GM21447 (cell line): ENCODE measurements at regions not wholly inside any gene's neighbourhood (a gene's known extent, or its start where the extent isn't known, plus 50 kb on each side); places are given as distances from the start of the nearest gene placed in this dataset.
A peak's percentile ranks its signal among the peaks of the same experiment; 100 is the strongest.
"Not testable (repeated sequence)": the region's sequence is repeated elsewhere in the genome, so short reads cannot be mapped to it uniquely, and the experiment has no call there.

ENCODE experiments used
- ATAC-seq: cut with Tn5 transposase; IDR thresholded peaks from one replicate; pipeline ENCODE4 v1.9.1; 2021; ENCODE audit not compliant: unreplicated experiment

- ATAC-seq, result no peak
These were observed 619.5 kb upstream of the SEMA3D start for GRCh38 chr7:85806321-85806720.

DNA sequence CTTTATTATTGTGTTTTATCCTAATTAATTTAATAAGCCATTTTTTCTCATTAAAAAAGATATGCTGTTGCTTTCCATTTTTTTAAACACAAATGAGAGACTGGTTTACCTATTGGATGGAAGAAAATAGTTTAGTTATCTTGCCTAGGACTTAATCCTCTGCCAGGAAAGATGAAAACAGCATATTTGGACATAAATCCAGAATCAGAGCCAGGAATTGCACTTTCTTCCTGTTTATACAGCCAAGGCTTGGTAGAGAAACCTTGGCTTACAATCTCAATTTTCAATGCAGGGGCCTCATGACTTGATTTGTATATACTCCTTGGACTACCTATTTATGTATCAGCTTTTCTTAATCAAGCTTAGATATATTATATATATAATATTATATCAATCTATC is 618.8 kb upstream of the SEMA3D start:
- ATAC-seq, result no peak

- no peak for ATAC-seq
These were observed 618.4 kb upstream of the SEMA3D start for GRCh38 chr7:85805249-85805648.

GRCh38 chr7:85802211-85802610 is 615.4 kb upstream of the SEMA3D start:
- ATAC-seq, result no peak

- ATAC-seq, result no peak
These were observed 610.1 kb upstream of the SEMA3D start for GRCh38 chr7:85796956-85797355.

DNA sequence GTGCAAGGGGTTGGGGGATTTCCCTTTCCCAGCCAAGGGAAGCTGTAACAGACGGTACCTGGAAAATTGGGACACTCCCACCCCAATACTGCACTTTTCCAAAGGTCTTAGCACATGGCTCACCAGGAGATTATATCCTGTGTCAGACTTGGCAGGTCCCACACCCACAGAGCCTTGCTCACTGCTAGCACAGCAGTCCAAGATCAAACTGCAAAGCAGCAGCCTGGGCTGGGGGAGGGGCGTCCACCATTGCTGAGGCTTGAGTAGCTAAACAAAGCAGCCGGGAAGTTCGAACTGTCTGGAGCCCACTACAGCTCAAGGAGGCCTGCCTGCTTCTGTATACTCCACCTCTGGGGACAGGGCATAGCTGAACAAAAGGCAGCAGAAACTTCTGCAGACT is 604.2 kb upstream of the SEMA3D start:
- ATAC-seq, result not testable (repeated sequence)

DNA sequence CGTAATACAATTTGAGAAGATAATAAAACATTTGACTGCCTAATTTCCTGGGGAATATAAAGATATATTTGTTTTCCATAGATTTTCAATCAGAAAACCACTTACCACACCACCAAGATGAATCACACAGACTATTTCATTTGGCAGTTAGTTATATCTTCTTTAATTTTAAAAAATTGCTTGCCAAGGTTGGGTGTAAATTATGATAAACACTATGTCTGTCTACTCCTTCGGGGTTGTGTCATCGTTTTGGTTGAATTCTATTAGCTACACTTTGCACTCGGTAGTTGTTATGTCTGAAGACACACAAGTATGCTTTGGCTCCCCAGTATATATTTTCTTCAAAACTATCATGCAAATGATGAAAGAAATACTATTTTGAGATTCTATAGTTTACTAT is 594.8 kb upstream of the SEMA3D start:
- no peak for ATAC-seq

DNA sequence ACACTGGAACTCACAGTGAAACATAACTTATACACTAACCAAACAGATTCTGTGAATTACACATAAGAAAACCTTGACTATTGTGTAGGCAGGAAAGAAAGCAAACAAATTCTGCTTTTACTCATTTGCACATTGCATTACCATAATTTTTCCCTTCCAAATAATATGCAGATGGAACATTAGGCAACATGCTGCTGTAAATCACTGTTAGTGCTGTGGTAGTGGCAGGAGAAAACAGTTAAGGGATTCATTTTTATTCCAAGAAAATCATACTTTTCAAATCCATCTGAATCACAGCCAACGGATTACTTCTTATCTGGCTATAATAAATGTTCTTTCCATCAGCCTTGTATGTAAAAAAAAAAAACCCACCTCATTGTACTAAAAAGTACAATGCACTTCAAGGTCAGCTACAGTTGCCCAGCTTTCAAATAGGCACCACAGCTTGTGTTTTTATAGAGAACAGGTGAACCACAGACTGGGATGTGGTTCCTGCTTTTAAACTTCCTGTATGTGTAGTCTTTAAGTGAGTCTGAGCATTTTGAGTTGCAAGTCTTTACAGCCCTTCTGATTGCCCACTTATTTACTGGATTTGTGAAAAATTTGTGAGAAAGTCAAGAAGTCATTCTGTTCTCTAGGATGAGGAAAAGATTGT is 590.0 kb upstream of the SEMA3D start:
- no peak for ATAC-seq

DNA sequence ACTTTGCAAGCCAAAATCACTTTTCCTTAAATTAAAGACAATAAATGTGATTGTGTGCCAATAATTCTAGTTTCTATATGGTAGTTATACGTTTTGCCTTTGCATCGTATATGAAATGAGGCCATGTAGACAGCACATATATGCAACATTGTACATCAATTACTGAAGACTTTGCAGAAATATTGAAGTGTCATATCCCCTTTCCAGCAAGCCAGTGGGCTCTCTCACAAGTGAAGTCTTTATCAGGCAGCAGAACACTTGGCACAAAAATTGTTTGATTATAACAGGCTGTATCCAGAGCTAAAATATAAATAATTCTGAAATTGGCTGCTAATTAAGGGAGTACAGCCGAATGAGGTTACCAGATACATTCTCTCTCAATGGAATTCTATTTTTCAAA is 588.6 kb upstream of the SEMA3D start:
- no peak for ATAC-seq

- no peak for ATAC-seq
These were observed 588.1 kb upstream of the SEMA3D start for GRCh38 chr7:85774986-85775385.

- no peak for ATAC-seq
These were observed 586.4 kb upstream of the SEMA3D start for GRCh38 chr7:85773116-85773728.

GRCh38 chr7:85771516-85771915 is 584.7 kb upstream of the SEMA3D start:
- ATAC-seq, result no peak

DNA sequence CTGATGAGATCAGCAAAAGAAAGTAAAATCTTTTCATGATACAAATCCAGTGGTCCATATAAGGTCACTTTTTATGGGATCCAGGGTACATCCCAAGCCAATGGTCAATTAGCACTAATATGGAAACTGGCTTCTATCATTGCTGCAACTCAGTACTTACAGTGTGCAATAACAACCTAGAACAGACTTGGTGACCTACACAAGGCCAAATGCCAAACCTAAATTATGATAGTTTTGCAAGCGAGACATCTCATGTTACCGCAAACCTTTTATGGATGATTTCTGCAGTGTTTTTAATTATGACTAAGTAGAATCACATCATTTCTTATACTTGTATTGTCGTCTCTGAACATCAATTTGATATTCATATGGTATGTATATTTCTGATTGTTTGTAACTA is 583.5 kb upstream of the SEMA3D start:
- no peak for ATAC-seq

DNA sequence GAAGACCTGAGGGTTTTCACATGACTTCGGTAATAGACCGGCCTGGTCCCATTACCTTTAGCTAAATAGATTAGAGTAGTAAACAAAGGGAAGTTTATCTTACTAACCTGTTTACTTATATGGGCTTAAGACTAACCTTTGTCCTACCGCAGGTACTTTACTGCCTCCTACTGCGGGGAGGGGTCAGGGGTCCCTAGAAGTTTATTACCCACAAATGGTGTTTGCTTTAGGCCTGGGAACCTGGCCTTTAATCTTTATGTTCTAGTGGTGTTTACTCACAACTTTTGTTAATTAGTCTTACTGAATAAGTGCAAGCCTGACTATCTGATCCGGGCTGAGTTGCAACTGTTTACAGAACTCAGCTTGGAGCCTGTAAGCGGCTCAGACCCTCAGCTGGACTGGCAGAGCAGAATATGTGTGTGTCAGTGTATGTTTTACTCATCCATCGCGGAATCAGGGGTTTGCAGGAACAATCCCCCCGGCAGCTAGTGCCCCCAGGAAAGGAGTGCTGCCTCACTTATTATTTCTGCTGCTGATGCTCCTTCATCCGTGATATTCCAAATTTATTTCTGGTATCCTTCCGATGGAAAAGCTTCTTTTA is 578.9 kb upstream of the SEMA3D start:
- no peak for ATAC-seq

DNA sequence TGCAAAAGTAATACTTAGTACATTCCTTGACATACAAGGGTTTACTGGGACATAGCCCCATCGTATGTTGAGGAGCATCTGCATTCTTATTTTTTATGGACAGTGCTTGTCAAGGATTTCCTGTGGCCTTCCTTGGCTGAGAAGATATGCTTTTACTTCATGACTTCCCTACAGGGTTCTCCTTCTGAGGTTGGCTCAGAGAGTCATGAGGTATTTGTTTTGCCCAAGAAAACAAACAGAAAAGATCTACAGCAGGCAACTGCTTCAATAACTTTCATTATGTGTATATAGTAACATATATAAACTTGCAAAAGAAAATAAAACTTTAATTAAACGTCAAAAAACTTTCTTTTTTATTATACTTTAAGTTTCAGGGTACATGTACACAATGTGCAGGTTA is 577.2 kb upstream of the SEMA3D start:
- no peak for ATAC-seq

DNA sequence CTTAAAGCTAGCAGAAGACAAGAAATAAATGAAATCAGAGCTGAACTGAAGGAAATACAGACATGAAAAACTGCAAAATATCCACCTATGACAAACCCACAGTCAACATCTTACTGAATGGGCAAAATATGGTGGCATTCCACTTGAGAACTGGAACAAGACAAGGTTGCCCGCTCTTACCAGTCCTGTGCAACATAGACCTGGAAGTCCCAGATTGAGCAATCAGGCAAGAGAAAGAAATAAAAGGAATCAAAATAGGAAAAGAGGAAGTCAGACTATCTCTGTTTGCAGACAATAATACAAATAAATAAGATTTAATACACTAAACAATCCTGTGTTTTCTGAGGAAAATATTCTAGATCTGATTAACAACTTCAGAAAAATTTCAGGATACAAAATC is 570.5 kb upstream of the SEMA3D start:
- ATAC-seq, result no peak

DNA sequence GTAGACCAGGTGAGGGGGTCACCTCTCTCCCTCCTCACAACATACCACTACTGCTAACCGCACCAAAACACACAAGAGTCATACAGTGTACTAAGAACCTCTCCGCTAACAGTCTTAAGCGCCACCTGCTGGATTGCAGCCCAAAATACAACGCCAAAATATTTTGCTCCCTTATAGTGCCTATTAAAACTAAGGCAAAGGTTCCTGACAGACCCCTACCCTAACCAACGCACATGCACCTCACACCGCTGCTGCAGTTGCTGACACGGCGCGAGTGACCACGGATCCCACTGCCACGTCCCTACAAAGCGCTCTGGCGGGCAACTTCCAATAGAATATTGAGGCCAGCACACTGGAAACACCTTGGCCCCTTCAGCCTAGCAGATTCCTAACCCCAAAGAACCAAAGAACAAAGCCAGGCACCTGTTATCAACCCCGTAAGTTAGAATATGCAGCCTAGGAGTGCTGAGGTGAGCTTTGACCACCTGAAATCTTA is 563.6 kb upstream of the SEMA3D start:
- peak; percentile 88 for ATAC-seq

GRCh38 chr7:85749696-85750453 is 563.0 kb upstream of the SEMA3D start:
- ATAC-seq, result no peak

DNA sequence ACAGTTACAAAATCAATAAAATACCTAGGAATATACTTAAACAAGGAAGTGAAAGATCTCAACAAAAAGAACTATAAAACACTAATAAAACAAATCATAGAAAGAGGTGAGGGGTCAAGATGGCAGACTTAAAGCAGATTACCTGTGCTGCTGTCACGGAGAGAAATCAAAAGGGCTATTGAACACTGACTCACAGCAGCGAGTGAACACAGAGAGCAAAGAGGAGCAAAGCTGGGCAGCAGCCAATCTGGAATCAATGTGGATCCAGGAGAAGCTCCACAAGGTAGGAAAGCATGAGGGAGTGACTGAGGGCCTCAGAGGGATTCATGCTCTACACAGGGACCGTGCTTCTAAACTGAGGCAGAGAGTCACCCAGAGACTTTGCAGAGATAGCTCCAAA is 562.0 kb upstream of the SEMA3D start:
- no peak for ATAC-seq

- no peak for ATAC-seq
These were observed 550.6 kb upstream of the SEMA3D start for GRCh38 chr7:85737426-85737825.

DNA sequence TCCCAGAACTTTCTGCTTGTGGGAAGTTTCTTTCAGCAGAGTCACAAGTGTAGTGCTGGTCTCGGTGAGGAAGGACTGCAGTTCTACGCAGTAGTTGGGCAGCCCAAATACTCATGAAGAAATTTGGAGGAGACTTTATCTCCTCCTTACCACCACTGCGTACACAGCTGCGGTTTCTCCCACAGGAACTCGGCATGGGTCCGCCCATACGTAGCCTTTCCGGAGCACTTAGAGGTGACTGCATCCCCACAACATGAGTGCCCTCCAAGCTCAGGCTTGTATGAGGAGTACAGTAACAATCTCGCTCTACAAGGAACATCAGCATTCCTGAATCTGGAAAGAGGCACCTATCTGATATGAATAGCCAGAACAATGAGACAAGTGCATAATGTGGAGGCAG is 549.2 kb upstream of the SEMA3D start:
- no peak for ATAC-seq

- ATAC-seq, result no peak
These were observed 548.0 kb upstream of the SEMA3D start for GRCh38 chr7:85734823-85735222.
